Retinal pigment epithelial cell (primary cell): ENCODE measurements at regions not wholly inside any gene's neighbourhood (a gene's known extent, or its start where the extent isn't known, plus 50 kb on each side); places are given as distances from the start of the nearest gene placed in this dataset.

Experiments used
- DNase-seq: peaks from one replicate; pipeline ENCODE4 v3.0.0-alpha.2; 2010; ENCODE audit warnings: low read depth
- H3K4me3 ChIP-seq: 2 replicates; pipeline ENCODE4 v1.5.1; 2011; ENCODE audit warnings: mild to moderate bottlenecking, low read length, control low read depth, moderate library complexity
- TF ChIP-seq, protein P1 (sequence below): conservative IDR thresholded peaks from 2 replicates; pipeline ENCODE4 v1.5.1; 2011; ENCODE audit warnings: low read depth, low read length, control low read depth, inconsistent platforms

DNA sequence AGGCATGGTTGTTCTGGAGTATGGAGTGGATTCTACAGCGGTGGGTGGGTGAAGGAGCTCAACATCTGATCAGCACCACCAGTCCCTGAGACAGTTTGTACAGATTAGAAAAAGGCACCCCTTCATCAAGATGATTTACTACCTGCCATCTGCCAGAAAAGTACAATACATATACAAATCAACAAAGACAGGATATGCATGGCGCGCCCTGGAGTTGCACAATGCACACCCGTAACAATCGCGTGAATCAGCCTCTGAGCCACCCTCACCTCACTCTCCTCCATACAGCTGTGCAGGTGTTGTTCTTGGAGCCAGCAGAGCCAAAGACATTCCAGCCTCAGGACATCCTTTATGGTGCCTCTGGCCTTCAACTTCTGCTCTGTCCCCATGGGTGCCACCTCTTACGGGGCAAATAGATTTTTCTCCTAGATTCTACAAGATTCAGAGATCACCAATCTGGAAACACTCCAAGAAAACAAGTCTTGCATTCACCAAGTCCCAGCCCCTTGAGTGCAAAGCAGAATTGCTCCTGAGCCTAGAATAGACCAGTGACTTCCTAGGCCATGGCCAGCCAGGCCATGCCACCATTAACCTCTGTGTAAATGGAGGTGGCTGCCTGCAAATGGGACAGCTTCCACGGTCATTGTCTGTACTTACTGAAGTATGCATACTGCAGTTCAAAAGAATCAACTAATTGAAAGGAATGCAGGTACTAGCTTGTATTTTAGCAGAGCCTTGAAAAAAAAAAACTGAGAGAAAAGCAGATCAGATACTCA lies 490.9 kb downstream of the SOX6 start:
- TF ChIP-seq, protein P1, sequence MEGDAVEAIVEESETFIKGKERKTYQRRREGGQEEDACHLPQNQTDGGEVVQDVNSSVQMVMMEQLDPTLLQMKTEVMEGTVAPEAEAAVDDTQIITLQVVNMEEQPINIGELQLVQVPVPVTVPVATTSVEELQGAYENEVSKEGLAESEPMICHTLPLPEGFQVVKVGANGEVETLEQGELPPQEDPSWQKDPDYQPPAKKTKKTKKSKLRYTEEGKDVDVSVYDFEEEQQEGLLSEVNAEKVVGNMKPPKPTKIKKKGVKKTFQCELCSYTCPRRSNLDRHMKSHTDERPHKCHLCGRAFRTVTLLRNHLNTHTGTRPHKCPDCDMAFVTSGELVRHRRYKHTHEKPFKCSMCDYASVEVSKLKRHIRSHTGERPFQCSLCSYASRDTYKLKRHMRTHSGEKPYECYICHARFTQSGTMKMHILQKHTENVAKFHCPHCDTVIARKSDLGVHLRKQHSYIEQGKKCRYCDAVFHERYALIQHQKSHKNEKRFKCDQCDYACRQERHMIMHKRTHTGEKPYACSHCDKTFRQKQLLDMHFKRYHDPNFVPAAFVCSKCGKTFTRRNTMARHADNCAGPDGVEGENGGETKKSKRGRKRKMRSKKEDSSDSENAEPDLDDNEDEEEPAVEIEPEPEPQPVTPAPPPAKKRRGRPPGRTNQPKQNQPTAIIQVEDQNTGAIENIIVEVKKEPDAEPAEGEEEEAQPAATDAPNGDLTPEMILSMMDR, result no peak
- no peak overlapping the region for H3K4me3 ChIP-seq
- DNase-seq, result no peak

DNA sequence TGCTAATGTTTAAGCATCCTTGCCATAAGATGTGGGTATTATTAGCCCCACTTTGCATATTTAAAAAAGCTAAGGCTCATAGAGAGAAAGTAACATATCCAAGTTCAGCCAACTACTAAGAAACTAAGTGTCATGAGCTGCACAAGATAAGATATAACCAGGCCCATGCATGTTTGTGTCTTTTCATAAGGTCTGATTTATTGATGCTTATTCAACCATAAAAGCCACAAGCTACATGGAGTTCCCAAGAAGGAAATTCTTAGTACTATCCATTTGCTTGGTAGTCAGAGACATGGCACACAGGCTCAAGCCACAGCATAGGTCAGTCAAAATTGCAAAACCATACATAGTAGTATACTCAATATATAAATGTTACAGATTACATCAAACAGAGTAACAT lies 488.5 kb downstream of the SOX6 start:
- no peak for DNase-seq
- no peak overlapping the region for H3K4me3 ChIP-seq
- TF ChIP-seq, protein P1, result no peak

DNA sequence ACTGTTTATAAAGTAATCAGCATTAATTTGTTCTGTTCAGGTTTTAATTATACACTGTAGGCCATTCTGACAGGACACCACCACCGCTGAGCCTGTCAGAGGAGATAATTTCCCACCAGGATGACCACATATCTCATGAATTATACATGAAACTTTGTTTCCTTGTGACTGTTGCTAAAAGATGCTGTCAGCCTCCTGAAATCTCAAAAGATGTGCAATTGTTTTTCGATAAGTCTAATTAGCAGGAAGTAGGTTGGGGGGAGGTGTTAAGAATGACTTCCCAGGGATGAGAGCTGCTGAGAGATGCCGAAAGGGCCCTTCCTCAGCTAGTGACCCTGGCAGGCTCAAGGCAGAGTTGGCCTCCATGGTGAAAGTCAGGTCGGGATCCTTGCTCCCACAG lies 485.4 kb downstream of the SOX6 start:
- H3K4me3 ChIP-seq, result no peak overlapping the region
- no peak for DNase-seq
- TF ChIP-seq, protein P1, result no peak

DNA sequence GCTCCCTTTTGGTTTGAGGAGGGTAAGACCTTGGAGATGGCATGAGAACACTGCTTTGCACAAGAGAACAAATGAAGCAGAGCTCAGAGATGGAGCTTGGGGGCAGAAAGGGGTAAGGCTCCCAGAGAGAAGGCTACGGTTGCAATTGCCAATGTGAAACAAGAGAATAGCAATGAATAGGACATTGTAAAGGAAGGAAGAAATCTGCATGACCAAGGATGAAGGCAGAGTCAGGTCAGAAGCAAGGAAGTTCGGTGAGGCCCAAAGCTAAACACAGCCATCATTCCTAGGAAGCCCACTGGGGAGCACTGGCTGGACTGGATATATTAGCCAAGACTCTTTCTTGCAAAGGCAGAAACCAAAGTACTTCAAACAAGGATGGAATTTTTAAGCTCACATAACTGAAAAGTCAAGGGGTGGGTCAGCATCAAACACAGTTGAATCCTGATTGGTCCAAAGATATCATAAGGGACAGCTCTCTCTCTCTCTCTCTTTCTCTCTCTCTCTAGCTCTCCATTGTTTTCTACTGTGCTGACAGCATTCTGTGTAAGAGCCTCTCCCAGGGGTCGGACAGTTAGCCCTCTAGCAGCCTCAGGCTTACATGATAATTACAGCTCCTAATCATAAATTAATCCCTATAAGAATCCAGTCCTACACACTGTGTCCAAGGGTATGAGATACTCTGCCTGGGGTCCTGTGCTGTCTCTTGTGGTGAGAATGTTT lies 484.3 kb downstream of the SOX6 start:
- no peak overlapping the region for H3K4me3 ChIP-seq
- DNase-seq, result no peak
- TF ChIP-seq, protein P1, result no peak

DNA sequence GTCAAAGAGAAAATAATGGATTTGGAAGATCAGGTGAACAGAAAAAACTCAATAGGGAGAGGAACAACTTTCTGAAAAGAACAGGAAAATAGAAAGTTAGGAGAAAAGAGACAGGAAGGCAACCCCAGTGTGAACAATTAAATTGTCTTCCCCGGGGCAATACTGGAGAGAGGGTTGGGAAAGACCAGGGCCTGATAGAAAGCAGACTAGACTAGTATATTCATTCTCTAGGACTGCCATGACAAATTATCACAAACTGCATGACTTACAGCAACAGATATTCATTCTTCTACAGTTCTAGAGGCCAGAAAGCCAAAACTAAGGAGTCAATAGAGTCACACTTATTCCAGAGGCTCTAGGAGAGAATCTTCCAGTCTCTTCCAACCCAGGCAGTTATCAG lies 482.8 kb downstream of the SOX6 start:
- DNase-seq, result no peak
- TF ChIP-seq, protein P1, result no peak
- no peak overlapping the region for H3K4me3 ChIP-seq

DNA sequence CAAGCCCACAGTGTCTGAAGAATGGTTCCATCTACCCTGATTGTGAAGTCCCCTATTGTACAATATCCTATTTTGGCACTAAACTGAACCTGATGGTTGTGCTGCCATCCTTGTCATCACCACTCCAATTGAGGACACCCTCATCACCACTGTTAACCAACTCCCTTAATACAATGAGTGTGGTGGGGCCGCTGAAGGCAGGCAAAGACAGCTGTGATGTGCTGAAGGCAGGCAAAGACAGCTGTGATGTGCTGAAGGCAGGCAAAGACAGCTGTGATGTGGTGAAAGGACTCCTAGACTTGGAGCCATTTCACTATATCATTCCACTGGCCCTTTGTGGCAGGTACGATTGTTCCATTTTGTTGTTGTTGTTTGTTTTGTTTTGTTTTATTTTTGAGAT lies 481.6 kb downstream of the SOX6 start:
- TF ChIP-seq, protein P1, result no peak
- DNase-seq, result no peak

DNA sequence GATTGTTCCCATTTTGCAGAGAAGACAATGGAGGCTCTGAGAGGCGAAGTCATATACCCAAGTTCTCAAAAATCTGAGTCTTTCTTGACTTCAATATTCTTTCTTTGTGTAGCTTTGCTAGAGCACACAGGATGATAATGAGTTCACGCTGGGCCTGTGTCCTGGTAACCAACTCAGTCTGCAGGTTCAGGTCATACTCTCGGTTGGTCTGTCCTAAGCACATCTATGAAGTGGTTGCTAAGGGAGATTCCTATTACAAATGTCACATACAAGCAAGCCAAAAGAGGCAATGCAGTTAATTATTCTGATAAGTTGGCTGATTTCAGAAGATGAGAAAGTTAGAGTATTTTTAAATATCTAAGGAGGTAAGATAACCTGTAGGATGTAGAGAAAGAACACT lies 481.0 kb downstream of the SOX6 start:
- TF ChIP-seq, protein P1, result no peak
- no peak for DNase-seq
- H3K4me3 ChIP-seq, result no peak overlapping the region

More for the DNA sequence above, 481.6 kb downstream of the SOX6 start:
- H3K4me3 ChIP-seq, result no peak overlapping the region
